H1 (cell line): ENCODE measurements at regions not wholly inside any gene's neighbourhood (a gene's known extent, or its start where the extent isn't known, plus 50 kb on each side); places are given as distances from the start of the nearest gene placed in this dataset.

Experiments
- CTCF ChIA-PET: fragments of 300-600 bp; sonication (Branson Sonifier 250); formaldehyde crosslinking; loops from one replicate; lab custom pipeline; 2021; ENCODE audit not compliant: partially characterized antibody; lab: Charles Lee
- POLR2A ChIA-PET: fragments of 300-600 bp; sonication (Branson Sonifier 250); formaldehyde crosslinking; loops from one replicate; lab custom pipeline; 2021; ENCODE audit warnings: inconsistent platforms; ENCODE audit not compliant: partially characterized antibody; lab: Charles Lee
- DNase-seq, 2 experiments: peaks; one replicate each; pipeline versions ENCODE4 v3.0.0 to v3.0.0-alpha.2; 2010 to 2022; ENCODE audit warnings: low spot score in 2 of 2, low read depth in 1 of 2, mixed read lengths in 1 of 2
- FAIRE-seq: peaks from 2 replicates; lab custom pipeline; 2011; peaks lifted over from hg19 to GRCh38; lab: Jason Lieb, UNC
- H2AFZ ChIP-seq: 2 replicates; pipeline ENCODE4 v1.8.1; 2012; ENCODE audit warnings: low read length, inconsistent platforms
- H2AK5ac ChIP-seq: 2 replicates; pipeline ENCODE4 v1.6.1; 2013; ENCODE audit warnings: low read depth, low read length
- H2BK120ac ChIP-seq: replicated peaks from 2 replicates; pipeline ENCODE3; 2013; ENCODE audit warnings: low read depth, low read length, inconsistent platforms
- H2BK12ac ChIP-seq: 2 replicates; pipeline ENCODE4 v1.6.1; 2013; ENCODE audit warnings: low read depth, low read length
- H2BK15ac ChIP-seq: 2 replicates; pipeline ENCODE4 v1.6.1; 2013; ENCODE audit warnings: low read length
- H2BK20ac ChIP-seq: 2 replicates; pipeline ENCODE4 v1.6.1; 2013; ENCODE audit warnings: low read length
- H2BK5ac ChIP-seq: 2 replicates; pipeline ENCODE4 v1.6.1; 2013; ENCODE audit warnings: low read depth, low read length
- H3K14ac ChIP-seq: 2 replicates; pipeline ENCODE4 v1.6.1; 2013; ENCODE audit warnings: inconsistent platforms; ENCODE audit not compliant: insufficient read length
- H3K18ac ChIP-seq: 2 replicates; pipeline ENCODE4 v1.6.1; 2013; ENCODE audit warnings: low read length; ENCODE audit errors: extremely low read depth
- H3K23ac ChIP-seq: 2 replicates; pipeline ENCODE4 v1.6.1; 2013; ENCODE audit warnings: inconsistent platforms; ENCODE audit not compliant: insufficient read length
- H3K23me2 ChIP-seq: 2 replicates; pipeline ENCODE4 v1.6.1; 2013; ENCODE audit warnings: low read depth, low read length
- H3K27ac ChIP-seq: 2 replicates; pipeline ENCODE4 v1.6.1; 2011; ENCODE audit warnings: low read depth, low read length, inconsistent platforms
- H3K27me3 ChIP-seq, 4 experiments: replicated peaks in 1 of 4; 1 replicate in 1 of 4; 2 replicates in 3 of 4; pipeline versions ENCODE4 v1.6.1 to v1.8.1; 2011 to 2013; ENCODE audit warnings: low read length in 3 of 4, mild to moderate bottlenecking in 3 of 4, inconsistent platforms in 2 of 4, mixed read lengths in 2 of 4, moderate library complexity in 1 of 4; ENCODE audit not compliant: control insufficient read depth in 3 of 4, insufficient read depth in 3 of 4; ENCODE audit errors: extremely low read depth in 1 of 4
- H3K36me3 ChIP-seq, 4 experiments: 2 replicates each; pipeline versions ENCODE4 v1.6.1 to v1.8.1; 2011 to 2013; ENCODE audit warnings: mild to moderate bottlenecking in 4 of 4, low read length in 3 of 4, moderate library complexity in 2 of 4, control low read depth in 1 of 4, inconsistent platforms in 1 of 4; ENCODE audit not compliant: insufficient read depth in 4 of 4, control insufficient read depth in 2 of 4
- H3K4ac ChIP-seq: replicated peaks from 2 replicates; pipeline ENCODE3; 2013; ENCODE audit warnings: low read length, low read depth, mixed read lengths, inconsistent platforms; ENCODE audit not compliant: insufficient read length
- H3K4me1 ChIP-seq, 4 experiments: replicated peaks in 1 of 4; 1 replicate in 1 of 4; 2 replicates in 3 of 4; pipeline versions ENCODE4 v1.6.1 to v1.8.1; 2011 to 2013; ENCODE audit warnings: low read length in 3 of 4, inconsistent platforms in 2 of 4, mixed read lengths in 1 of 4; ENCODE audit not compliant: insufficient read depth in 4 of 4, control insufficient read depth in 3 of 4
- H3K4me2 ChIP-seq, 2 experiments: 2 replicates each; pipeline versions ENCODE4 v1.6.1 to v1.8.1; 2011 to 2013; ENCODE audit warnings: low read depth in 2 of 2, low read length in 2 of 2, control low read depth in 1 of 2, inconsistent platforms in 1 of 2, mild to moderate bottlenecking in 1 of 2; ENCODE audit not compliant: insufficient read depth in 1 of 2
- H3K4me3 ChIP-seq, 4 experiments: fragments of 200-600, 300-600 bp in 1 of 4; sonication (generic), shearing (Covaris generic), sonication (Bioruptor Twin) in 1 of 4; 2 replicates each; pipeline versions ENCODE4 v1.5.1 to v1.8.1; 2011 to 2016; ENCODE audit warnings: low read length in 4 of 4, low read depth in 3 of 4, control low read depth in 2 of 4, inconsistent platforms in 2 of 4, mild to moderate bottlenecking in 2 of 4, mixed read lengths in 1 of 4, moderate library complexity in 1 of 4; ENCODE audit not compliant: insufficient read depth in 2 of 4; ENCODE audit errors: extremely low read depth in 1 of 4
- H3K56ac ChIP-seq: replicated peaks from 2 replicates; pipeline ENCODE3; 2013; ENCODE audit warnings: low read depth, mild to moderate bottlenecking, mixed read lengths, low read length, inconsistent platforms; ENCODE audit not compliant: insufficient read length
- H3K79me1 ChIP-seq: 2 replicates; pipeline ENCODE4 v1.6.1; 2013; ENCODE audit warnings: low read depth, low read length, control low read depth
- H3K79me2 ChIP-seq, 2 experiments: 2 replicates each; pipeline versions ENCODE4 v1.6.1 to v1.8.1; 2012 to 2013; ENCODE audit warnings: low read length in 2 of 2, mild to moderate bottlenecking in 2 of 2, inconsistent platforms in 1 of 2; ENCODE audit not compliant: insufficient read depth in 2 of 2, control insufficient read depth in 1 of 2
- H3K9ac ChIP-seq, 4 experiments: replicated peaks in 1 of 4; 1 replicate in 1 of 4; 2 replicates in 3 of 4; pipeline versions ENCODE4 v1.6.1 to v1.8.1; 2011 to 2013; ENCODE audit warnings: low read depth in 3 of 4, low read length in 3 of 4, control low read depth in 2 of 4, mild to moderate bottlenecking in 2 of 4, moderate library complexity in 2 of 4, inconsistent platforms in 1 of 4; ENCODE audit errors: extremely low read depth in 1 of 4
- H3K9me3 ChIP-seq, 2 experiments: 2 replicates each; pipeline versions ENCODE4 v1.6.1 to v1.8.1; 2012 to 2013; ENCODE audit warnings: mild to moderate bottlenecking in 2 of 2, moderate library complexity in 2 of 2, control low read depth in 1 of 2, inconsistent platforms in 1 of 2, low read depth in 1 of 2, low read length in 1 of 2, mixed read lengths in 1 of 2; ENCODE audit not compliant: insufficient read depth in 2 of 2
- H4K20me1 ChIP-seq, 2 experiments: replicated peaks in 1 of 2; 2 replicates each; pipeline versions ENCODE3 to v1.8.1; 2011 to 2013; ENCODE audit warnings: inconsistent platforms in 2 of 2, low read length in 2 of 2, mild to moderate bottlenecking in 1 of 2; ENCODE audit not compliant: insufficient read depth in 2 of 2, control insufficient read depth in 1 of 2
- H4K5ac ChIP-seq: 2 replicates; pipeline ENCODE4 v1.6.1; 2013; ENCODE audit warnings: low read length, low read depth, mixed read lengths, inconsistent platforms; ENCODE audit not compliant: insufficient read length
- H4K8ac ChIP-seq: 2 replicates; pipeline ENCODE4 v1.8.0; 2013; ENCODE audit warnings: mild to moderate bottlenecking, moderate library complexity, low read length, inconsistent platforms; ENCODE audit not compliant: insufficient read depth; ENCODE audit errors: extremely low read depth
- H4K91ac ChIP-seq: replicated peaks from 2 replicates; pipeline ENCODE3; 2013; ENCODE audit warnings: low read length, mixed read lengths, inconsistent platforms; ENCODE audit not compliant: insufficient read length
- CTCF ChIP-seq, 3 experiments: IDR thresholded peaks; 1 replicate in 2 of 3; 2 replicates in 1 of 3; pipeline versions ENCODE4 v1.5.1 to v1.6.1; 2011; ENCODE audit warnings: low read length in 3 of 3, mild to moderate bottlenecking in 3 of 3, inconsistent platforms in 2 of 3, low read depth in 1 of 3, moderate library complexity in 1 of 3; ENCODE audit not compliant: insufficient read depth in 1 of 3; ENCODE audit errors: control extremely low read depth in 1 of 3
- KDM1A ChIP-seq: fragments of 200-600, 300-600 bp; sonication (generic); IDR thresholded peaks from 2 replicates; pipeline ENCODE4 v1.7.1; 2016; ENCODE audit warnings: mild to moderate bottlenecking, low read length, borderline replicate concordance
- POLR2AphosphoS5 ChIP-seq: IDR thresholded peaks from 2 replicates; pipeline ENCODE4 v1.6.1; 2011; ENCODE audit warnings: low read depth, low read length
- RAD21 ChIP-seq, 2 experiments: IDR thresholded peaks in 1 of 2; conservative IDR thresholded peaks in 1 of 2; 2 replicates each; pipeline ENCODE4 v1.6.1; 2011; ENCODE audit warnings: low read depth in 2 of 2, low read length in 2 of 2, improper control_type of control experiment in 1 of 2, inconsistent platforms in 1 of 2, mild to moderate bottlenecking in 1 of 2, moderate library complexity in 1 of 2
- TEAD4 ChIP-seq: IDR thresholded peaks from 2 replicates; pipeline ENCODE4 v1.6.1; 2012; ENCODE audit warnings: low read depth, low read length, inconsistent platforms, mixed read lengths
- YY1 ChIP-seq: IDR thresholded peaks from 2 replicates; pipeline ENCODE4 v1.6.1; 2011; ENCODE audit warnings: low read depth, mild to moderate bottlenecking, low read length
- WGBS, 2 experiments: shearing (Covaris generic) in 1 of 2; methylation state at CpG; one replicate each; pipeline versions ENCODE4 v1.1.6 to v1.1.7; 2013 to 2015; ENCODE audit warnings: low lambda C conversion rate in 2 of 2, mixed read lengths in 2 of 2, inconsistent platforms in 1 of 2, low coverage in 1 of 2, missing lambda C conversion rate in 1 of 2; ENCODE audit not compliant: insufficient replicate concordance in 2 of 2, insufficient coverage in 1 of 2, insufficient read length in 1 of 2; ENCODE audit errors: extremely low coverage in 1 of 2, missing lambda C conversion rate in 1 of 2; 5-methylcytosine and 5-hydroxymethylcytosine counted together

DNA sequence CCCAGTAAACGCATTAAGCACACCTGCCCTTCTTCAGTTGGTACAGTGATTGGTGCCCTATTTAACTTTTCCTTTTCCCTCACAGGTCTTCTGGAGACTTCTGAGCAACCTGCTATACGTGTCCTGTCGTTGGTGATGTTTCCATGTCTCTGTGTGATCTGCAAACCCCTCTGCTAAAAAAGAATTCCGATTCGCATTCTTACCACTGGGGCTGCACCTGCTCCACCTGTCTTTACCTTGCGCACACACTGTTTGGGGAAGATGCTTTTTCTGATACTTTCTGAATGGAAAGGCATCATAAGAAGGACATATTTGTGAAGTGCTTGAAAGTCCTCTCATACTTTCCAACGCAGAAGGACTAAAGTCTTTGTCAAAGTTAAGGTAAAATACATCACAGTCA lies 323.9 kb upstream of the SOX11 start:
- no peak overlapping the region for H3K4ac ChIP-seq
- no peak overlapping the region for H4K8ac ChIP-seq
- H3K23me2 ChIP-seq: no peaks in the 10 kb centered on the region; the same call in 1 of the 2 replicates
- H2BK12ac ChIP-seq: no peak overlapping the region
- H2AK5ac ChIP-seq: no peak overlapping the region
- no peak overlapping the region for H2BK120ac ChIP-seq
- H3K4me1 ChIP-seq: peaks cover 0 to 12% (median 7%) of the 10 kb centered on the region in 4 experiments; a peak in 5 of 7 replicates
- TF ChIP-seq KDM1A (no peak), POLR2AphosphoS5 (no peak), TEAD4 (peak; percentile 99), CTCF (IDR thresholded peaks at IDR 0.05; ENCODE audit: control extremely low read depth in 1 of 3, insufficient read depth in 1 of 3, low read depth in 1 of 3, low read length in 3 of 3) (peak; percentile 37 to 72 (median 37)), YY1 (no peak), RAD21 (IDR thresholded peaks at IDR 0.05 in 1 of 2, conservative IDR thresholded peaks at IDR 0.05 in 1 of 2; ENCODE audit: low read depth in 2 of 2, low read length in 2 of 2) (peak; percentile 75)
- H3K36me3 ChIP-seq: no peaks in the 10 kb centered on the region
- no peak overlapping the region for H2BK15ac ChIP-seq
- no peaks in the 10 kb centered on the region for H4K20me1 ChIP-seq
- no peak for DNase-seq
- H3K27me3 ChIP-seq: no peaks in the 10 kb centered on the region
- 85% methylated on average over 7 of the region's 7 CpGs; no CpG with 5 or more reads in 1 of the 2 experiments for WGBS, 2 experiments
- H3K27ac ChIP-seq: no peak overlapping the region
- H2BK5ac ChIP-seq: no peak overlapping the region
- no peak overlapping the region; a peak in 1 of 7 replicates for H3K9ac ChIP-seq
- H3K14ac ChIP-seq: no peak overlapping the region
- no peak overlapping the region for H3K18ac ChIP-seq
- H2BK20ac ChIP-seq: no peak overlapping the region
- no peak overlapping the region for H3K56ac ChIP-seq
- ChIA-PET POLR2A (no interaction called here), CTCF (interaction anchor here (0.6 to 2.5 kb wide), 9 partner anchors 9 to 677 kb away, joined by 3 to 11 read pairs (median 3); no protein-coding TSS in a partner anchor)
- no peaks in the 10 kb centered on the region for H3K79me1 ChIP-seq
- H3K79me2 ChIP-seq: no peaks in the 10 kb centered on the region
- H3K9me3 ChIP-seq: no peaks in the 10 kb centered on the region
- H3K23ac ChIP-seq: no peak overlapping the region
- H4K5ac ChIP-seq: no peak overlapping the region
- H3K4me3 ChIP-seq: no peak overlapping the region
- H3K4me2 ChIP-seq: no peak overlapping the region
- FAIRE-seq: peak; percentile 58
- no peak overlapping the region for H2AFZ ChIP-seq
- H4K91ac ChIP-seq: no peak overlapping the region
